Esophagus squamous epithelium (tissue), 5 donors: ENCODE measurements at regions not wholly inside any gene's neighbourhood (a gene's known extent, or its start where the extent isn't known, plus 50 kb on each side); places are given as distances from the start of the nearest gene placed in this dataset.

Experiments used
- DNase-seq: peaks from one replicate; lab custom pipeline; 2025; lab: John Stamatoyannopoulos, UW
- H3K27ac ChIP-seq, 4 donors: fragments of 200-600 bp; sonication (generic); one replicate each; pipeline ENCODE4 v1.5.1; 2016 to 2019; ENCODE audit warnings: mild to moderate bottlenecking in 1 of 4
- H3K27me3 ChIP-seq, 4 donors: fragments of 200-600 bp; sonication (generic); 1 replicate in 3 of 4; 2 replicates in 1 of 4; pipeline versions ENCODE4 v1.5.1 to v1.6.0; 2017 to 2021; ENCODE audit warnings: antibody characterized with exemption in 1 of 4
- H3K36me3 ChIP-seq, 3 donors: fragments of 200-600 bp; sonication (generic); one replicate each; pipeline ENCODE4 v1.5.1; 2016 to 2019
- H3K4me1 ChIP-seq, 3 donors: fragments of 200-600 bp; sonication (generic); one replicate each; pipeline ENCODE4 v1.5.1; 2017 to 2019
- H3K4me3 ChIP-seq, 4 donors: fragments of 200-600 bp; sonication (generic); 1 replicate in 3 of 4; 2 replicates in 1 of 4; pipeline ENCODE4 v1.5.1; 2016 to 2019; ENCODE audit warnings: mild to moderate bottlenecking in 2 of 4, moderate library complexity in 1 of 4
- H3K9me3 ChIP-seq, 3 donors: fragments of 200-600 bp; sonication (generic); one replicate each; pipeline ENCODE4 v1.5.1; 2016 to 2019
- POLR2A ChIP-seq, 4 donors: fragments of 450-650 bp; IDR thresholded peaks; one replicate each; pipeline ENCODE4 v1.6.1; 2017; ENCODE audit warnings: antibody characterized with exemption in 4 of 4, mild to moderate bottlenecking in 4 of 4, moderate library complexity in 3 of 4
- whole genome bisulfite sequencing, 2 donors: methylation state at CpG; one replicate each; pipeline ENCODE4 v1.1.5; 2018; 5-methylcytosine and 5-hydroxymethylcytosine counted together
- intact Hi-C: fragments of 100-400 bp; cut with DNase I; formaldehyde crosslinking; loops from one replicate; pipeline ENCODE4 v1.15.0; 2022
- TF ChIP-seq, protein P1 (sequence below), 6 experiments: fragments of 450-650 bp in 4 of 6; fragments of 200-600 bp in 2 of 6; sonication (generic) in 2 of 6; IDR thresholded peaks; one replicate each; pipeline ENCODE4 v1.5.1; 2016 to 2019; ENCODE audit warnings: antibody characterized with exemption in 6 of 6, mild to moderate bottlenecking in 4 of 6, moderate library complexity in 4 of 6
- donor health status: DM: yes; HTN: yes; CAD: no.

GRCh38 chr10:83852146-83852545 is 287.2 kb upstream of the GHITM start:
- Histone ChIP-seq H3K36me3 (no peaks in the 10 kb centered on the region), H3K4me1 (no peaks in the 10 kb centered on the region), H3K27me3 (no peaks in the 10 kb centered on the region), H3K27ac (no peak overlapping the region), H3K9me3 (no peaks in the 10 kb centered on the region), H3K4me3 (no peak overlapping the region)
- TF ChIP-seq, protein P1, sequence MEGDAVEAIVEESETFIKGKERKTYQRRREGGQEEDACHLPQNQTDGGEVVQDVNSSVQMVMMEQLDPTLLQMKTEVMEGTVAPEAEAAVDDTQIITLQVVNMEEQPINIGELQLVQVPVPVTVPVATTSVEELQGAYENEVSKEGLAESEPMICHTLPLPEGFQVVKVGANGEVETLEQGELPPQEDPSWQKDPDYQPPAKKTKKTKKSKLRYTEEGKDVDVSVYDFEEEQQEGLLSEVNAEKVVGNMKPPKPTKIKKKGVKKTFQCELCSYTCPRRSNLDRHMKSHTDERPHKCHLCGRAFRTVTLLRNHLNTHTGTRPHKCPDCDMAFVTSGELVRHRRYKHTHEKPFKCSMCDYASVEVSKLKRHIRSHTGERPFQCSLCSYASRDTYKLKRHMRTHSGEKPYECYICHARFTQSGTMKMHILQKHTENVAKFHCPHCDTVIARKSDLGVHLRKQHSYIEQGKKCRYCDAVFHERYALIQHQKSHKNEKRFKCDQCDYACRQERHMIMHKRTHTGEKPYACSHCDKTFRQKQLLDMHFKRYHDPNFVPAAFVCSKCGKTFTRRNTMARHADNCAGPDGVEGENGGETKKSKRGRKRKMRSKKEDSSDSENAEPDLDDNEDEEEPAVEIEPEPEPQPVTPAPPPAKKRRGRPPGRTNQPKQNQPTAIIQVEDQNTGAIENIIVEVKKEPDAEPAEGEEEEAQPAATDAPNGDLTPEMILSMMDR (IDR thresholded peaks at IDR 0.05): no peak
- TF ChIP-seq POLR2A (IDR thresholded peaks at IDR 0.05): no peak
- 45 to 48% methylated on average over 1 of the region's 1 CpG for WGBS, 2 donors
- no peak for DNase-seq
- intact Hi-C loops: no loop called here

DNA sequence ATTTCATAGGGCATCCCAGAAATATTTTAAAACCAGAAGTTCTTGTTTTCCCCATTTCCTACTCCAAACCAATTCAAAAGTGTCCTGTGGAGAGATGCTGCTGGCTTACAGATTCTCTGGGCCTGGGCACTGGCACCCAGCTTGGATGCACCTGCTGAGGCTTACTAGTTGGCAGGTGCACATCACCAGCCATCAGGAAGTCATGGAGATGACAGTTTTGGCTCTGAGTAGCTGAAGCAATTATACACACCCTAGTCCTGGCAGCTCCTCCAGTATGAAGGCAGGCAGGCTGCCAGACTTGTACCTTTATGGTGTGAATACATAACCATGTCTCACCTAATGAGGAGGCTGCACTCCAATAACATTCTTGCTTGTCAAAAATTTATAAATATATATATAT is 276.6 kb upstream of the GHITM start:
- DNase-seq: no peak
- Histone ChIP-seq H3K36me3 (no peaks in the 10 kb centered on the region), H3K27me3 (peaks cover 0 to 5% (median 0%) of the 10 kb centered on the region in 4 donors), H3K4me1 (no peaks in the 10 kb centered on the region), H3K4me3 (no peak overlapping the region), H3K9me3 (no peaks in the 10 kb centered on the region), H3K27ac (no peak overlapping the region)
- intact Hi-C loops: no loop called here
- TF ChIP-seq, protein P1 (IDR thresholded peaks at IDR 0.05): no peak
- no peak for TF ChIP-seq POLR2A (IDR thresholded peaks at IDR 0.05)

- no peaks in the 10 kb centered on the region for H3K9me3 ChIP-seq
- intact Hi-C loops: no loop called here
- no peaks in the 10 kb centered on the region for H3K36me3 ChIP-seq
- peaks cover 0 to 5% (median 0%) of the 10 kb centered on the region in 4 donors for H3K27me3 ChIP-seq
- no peak for DNase-seq
- TF ChIP-seq POLR2A (IDR thresholded peaks at IDR 0.05): no peak
- TF ChIP-seq, protein P1 (IDR thresholded peaks at IDR 0.05): no peak
- no peaks in the 10 kb centered on the region for H3K4me1 ChIP-seq
- H3K27ac ChIP-seq: no peak overlapping the region
- 89 to 94% methylated on average over 7 of the region's 7 CpGs for WGBS, 2 donors
- H3K4me3 ChIP-seq: no peak overlapping the region
Observed at GRCh38 chr10:83863283-83863966, 275.9 kb upstream of the GHITM start.

GRCh38 chr10:83869898-83870297 is 269.4 kb upstream of the GHITM start:
- Histone ChIP-seq H3K27me3 (peaks cover 0 to 7% (median 0%) of the 10 kb centered on the region in 4 donors), H3K4me1 (peaks cover 0 to 7% (median 5%) of the 10 kb centered on the region in 3 donors)
- intact Hi-C loops: no loop called here

More at GRCh38 chr10:83869898-83870297, 269.4 kb upstream of the GHITM start:
- no peaks in the 10 kb centered on the region for H3K9me3 ChIP-seq
- DNase-seq: no peak
- no peak for TF ChIP-seq POLR2A (IDR thresholded peaks at IDR 0.05)
- TF ChIP-seq, protein P1 (IDR thresholded peaks at IDR 0.05): no peak
- H3K36me3 ChIP-seq: no peaks in the 10 kb centered on the region
- no peak overlapping the region for H3K27ac ChIP-seq
- no peak overlapping the region for H3K4me3 ChIP-seq
- WGBS, 2 donors: 84 to 96% methylated on average over 6 of the region's 6 CpGs
